Left hindlimb (tissue), 1 donor: ENCODE measurements at regions not wholly inside any gene's neighbourhood (a gene's known extent, or its start where the extent isn't known, plus 50 kb on each side); places are given as distances from the start of the nearest gene placed in this dataset.
"Not testable (repeated sequence)": the region's sequence is repeated elsewhere in the genome, so short reads cannot be mapped to it uniquely, and the experiment has no call there.

Source experiments
- DNase-seq: peaks from one replicate; pipeline ENCODE4 v3.0.0-alpha.2; 2018

- no peak for DNase-seq
These were observed 618.4 kb upstream of the NRP1 start for GRCh38 chr10:33952692-33953360.

- DNase-seq: no peak
These were observed 615.7 kb upstream of the NRP1 start for GRCh38 chr10:33950206-33950605.

DNA sequence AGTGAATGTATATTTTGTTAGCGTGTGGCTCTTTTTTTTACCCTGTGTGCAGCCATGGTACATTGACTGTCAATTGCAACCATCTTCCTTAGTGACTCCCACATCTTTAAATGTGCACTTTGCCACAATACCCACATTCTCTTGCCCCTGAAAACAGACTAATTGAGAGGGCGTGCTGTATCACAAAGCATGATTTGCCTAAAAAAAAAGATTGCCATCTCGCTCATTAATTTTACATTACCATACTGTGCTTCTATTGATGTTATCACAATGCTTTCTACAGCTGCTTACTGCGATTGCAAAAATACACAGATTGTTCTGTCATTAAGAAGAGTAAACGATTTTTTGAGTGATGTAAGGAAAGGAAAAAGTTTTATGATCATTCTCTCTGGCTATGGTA, 613.1 kb upstream of the NRP1 start:
- DNase-seq: no peak

DNA sequence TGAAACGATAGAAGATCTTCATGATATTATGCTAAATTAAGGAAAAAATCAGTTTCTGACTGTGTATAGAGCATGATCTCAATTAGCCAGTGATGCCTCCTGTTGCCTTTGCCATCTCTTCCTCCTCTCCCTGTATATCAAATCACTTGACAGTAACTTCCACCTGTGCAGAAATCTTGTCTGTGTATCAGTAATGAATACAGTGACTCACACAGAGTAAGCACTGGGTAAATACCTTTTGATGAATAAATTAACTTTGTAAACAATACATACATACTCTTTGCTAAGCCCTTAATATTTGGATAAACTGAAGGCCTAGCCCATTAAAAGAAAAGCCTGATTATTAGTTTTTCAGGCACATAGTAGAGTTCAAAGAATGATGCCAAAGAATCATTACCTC, 610.6 kb upstream of the NRP1 start:
- no peak for DNase-seq

DNA sequence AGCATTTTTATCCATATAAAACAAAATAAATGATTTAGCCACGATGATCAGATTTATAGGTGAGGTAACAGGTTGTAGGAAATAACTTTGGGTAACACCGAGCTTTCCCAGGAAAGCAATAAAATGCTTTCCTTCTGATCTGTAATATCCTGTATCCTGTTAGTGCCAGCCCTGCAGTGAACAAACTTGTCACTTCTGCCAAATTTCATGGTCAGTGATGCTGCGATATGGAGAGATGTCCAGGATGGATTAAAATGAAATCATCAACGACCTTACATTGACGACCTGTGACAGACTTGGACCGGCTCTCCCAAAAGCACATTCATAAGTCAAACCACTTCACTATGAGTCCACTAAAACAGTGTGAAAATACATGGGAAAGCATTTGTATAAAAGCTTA, 608.0 kb upstream of the NRP1 start:
- no peak for DNase-seq

DNA sequence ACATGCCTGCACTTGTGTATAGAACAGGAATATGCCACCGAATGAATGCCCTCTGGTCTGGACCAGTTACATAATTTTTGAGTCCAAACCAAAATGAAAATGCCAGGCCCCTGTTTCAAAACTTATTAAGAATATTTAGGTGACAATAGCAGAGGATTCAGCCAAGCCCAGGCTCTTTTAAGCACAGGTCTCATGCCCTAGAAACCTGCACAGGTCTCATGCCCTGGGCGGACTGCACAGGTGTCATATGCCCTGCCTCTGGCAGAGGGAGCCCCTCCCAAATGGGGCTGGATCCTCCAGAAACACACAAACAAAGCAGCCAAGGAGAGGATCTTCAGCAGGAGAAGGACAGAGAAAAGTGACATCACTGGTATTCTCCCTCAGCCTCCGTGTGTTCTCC, 605.4 kb upstream of the NRP1 start:
- no peak for DNase-seq

GRCh38 chr10:33939410-33939809, 604.9 kb upstream of the NRP1 start:
- DNase-seq: no peak

GRCh38 chr10:33938001-33938400, 603.5 kb upstream of the NRP1 start:
- DNase-seq: no peak

- DNase-seq: no peak
These were observed 602.7 kb upstream of the NRP1 start for GRCh38 chr10:33937036-33937730.

- DNase-seq: no peak
These were observed 600.9 kb upstream of the NRP1 start for GRCh38 chr10:33935350-33935749.

GRCh38 chr10:33930079-33930478, 595.6 kb upstream of the NRP1 start:
- DNase-seq: no peak

DNA sequence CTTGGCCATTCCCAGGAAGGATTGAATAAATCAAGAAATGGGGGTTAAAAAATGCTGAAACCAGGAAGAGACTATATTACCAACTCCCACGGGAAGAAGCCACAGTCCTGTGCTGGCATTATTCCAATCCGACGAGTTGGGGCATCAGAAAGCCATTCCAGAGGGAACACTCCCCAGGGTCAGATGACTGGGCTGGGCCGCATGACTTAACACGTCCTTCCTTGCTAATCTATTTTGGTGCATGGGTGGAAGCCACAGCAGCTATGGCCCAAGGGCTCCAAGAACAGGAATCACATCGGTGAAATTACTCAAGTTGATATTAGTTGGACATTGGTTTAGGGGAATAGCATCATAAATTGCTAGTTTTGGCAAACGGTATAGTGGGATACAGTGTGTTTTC, 592.9 kb upstream of the NRP1 start:
- DNase-seq: no peak

DNA sequence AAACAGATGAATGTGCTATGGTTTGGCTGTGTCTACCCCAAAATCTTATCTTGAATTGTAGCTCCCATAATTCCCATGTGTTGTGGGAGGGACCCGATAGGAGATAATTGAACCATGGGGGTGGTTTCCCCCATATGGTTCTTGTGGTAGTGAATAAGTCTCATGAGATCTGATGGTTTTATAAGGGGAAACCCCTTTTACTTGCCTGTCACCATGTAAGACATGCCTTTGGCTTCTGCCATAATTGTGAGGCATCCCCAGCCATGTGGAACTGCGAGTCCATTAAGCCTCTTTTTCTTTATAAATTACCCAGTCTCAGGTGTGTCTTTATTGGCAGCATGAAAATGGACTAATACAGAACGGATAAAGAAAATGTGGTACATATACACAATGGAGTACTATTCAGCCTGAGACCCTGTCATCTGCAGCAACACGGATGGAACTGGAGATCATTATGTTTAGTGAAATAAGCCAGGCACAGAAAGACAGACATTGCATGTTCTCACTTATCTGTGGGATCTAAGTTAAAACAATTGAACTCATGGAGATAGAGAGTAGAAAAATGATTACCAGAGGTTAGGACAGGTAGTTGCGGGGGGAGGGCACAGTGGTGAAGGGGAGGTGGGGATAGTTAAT, 587.6 kb upstream of the NRP1 start:
- DNase-seq: no peak

DNA sequence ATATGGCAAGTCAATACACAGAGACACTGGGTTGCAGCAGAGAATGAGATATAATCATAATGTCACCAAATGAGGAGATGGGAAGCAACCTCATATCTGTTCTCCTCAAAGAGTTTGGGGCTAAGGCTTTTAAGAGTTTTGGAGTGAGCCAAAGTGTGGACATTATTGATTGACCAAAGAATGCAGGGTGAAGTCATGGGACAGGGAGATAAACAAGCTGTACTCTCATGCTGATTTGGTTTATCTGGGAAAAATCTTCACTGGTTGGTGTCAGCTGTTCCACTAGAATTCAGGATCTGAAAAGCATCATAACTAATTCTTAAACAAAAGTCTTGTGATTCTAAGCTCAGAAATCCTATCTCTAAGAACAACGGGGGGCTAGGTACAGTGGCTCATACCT, 585.9 kb upstream of the NRP1 start:
- no peak for DNase-seq

DNA sequence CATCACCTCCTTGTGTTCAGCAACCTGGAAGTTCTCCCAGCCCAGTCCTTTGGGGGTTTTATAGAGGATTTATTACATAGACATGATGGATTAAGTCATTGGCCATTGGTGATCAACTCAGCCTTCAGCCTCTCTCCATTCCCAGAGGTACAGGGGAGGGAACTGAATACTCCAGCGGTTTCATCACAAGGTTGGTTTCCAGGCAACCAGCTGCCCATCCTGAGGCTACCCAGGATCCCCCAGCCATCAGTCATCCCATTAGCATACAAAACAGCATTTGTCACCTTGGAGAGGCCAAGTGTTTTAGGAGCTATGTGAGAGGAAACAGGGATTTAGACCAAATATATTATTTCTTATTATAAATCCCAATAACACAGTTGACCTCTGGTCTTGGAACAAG, 584.8 kb upstream of the NRP1 start:
- no peak for DNase-seq

- DNase-seq: no peak
These were observed 582.8 kb upstream of the NRP1 start for GRCh38 chr10:33917069-33917780.

- no peak for DNase-seq
These were observed 580.3 kb upstream of the NRP1 start for GRCh38 chr10:33914746-33915145.

DNA sequence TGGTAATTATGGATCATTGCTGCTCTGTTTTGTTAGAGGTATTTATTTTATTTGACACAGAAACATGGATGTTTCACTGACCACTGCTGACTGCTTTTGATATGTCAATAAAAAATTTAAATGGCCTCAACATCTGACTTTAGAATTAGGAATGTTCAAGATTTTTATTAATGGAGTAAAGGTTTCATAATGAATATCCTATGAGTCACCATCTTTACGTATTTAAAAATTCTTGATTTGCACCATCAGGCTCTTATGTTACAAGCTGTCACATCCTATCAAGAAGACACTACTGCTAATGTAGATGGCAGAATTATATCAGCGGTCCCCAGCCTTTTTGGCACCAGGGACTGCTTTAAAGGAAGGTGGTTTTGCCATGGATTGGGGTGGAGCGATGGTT, 578.7 kb upstream of the NRP1 start:
- DNase-seq: no peak

- DNase-seq: not testable (repeated sequence)
These were observed 575.0 kb upstream of the NRP1 start for GRCh38 chr10:33909476-33909875.

- no peak for DNase-seq
These were observed 566.7 kb upstream of the NRP1 start for GRCh38 chr10:33901166-33901565.

GRCh38 chr10:33900596-33900995, 566.1 kb upstream of the NRP1 start:
- no peak for DNase-seq

DNA sequence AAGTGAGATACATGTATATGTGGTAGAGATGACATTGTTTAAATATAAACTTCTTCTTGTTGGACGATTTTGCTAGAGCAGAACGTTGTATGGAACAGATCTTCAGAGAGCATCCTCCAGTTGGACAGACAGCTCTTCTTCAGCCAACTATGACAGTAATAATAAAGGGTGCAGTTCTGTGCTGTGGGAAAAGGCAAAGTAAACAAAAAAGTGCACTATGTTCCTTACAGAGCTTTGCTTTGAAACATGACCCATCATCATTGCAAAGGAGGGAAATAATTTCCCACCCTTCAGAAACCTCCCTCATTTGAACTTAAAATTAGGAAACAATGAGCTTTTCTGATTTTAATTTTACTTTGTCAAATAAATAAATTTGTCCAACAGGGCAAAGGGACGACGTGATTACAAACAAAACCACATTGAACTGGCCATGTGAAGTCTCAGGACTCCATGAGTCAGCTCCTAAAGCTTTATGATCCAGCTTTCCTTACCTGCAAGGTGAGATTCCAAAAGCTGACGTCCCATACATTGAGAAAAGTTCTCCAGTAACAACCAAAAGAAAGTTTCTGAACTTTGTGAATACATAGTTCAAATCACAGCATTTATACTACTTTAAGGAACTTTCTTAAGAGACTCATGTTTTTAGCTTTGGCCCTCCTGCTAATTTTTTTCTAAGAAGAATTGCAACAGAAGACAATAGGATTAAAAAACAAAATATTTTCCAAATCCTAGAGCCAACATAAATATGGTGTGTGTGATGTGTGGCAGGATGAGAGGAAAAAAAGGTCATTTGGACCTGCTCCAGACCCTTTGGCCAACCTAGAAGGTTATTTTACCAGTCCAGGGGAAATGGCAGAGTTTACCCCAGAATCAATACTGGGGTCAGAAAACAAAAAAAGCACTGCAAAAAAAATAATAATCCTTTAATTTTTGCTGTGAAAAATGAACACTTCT, 565.4 kb upstream of the NRP1 start:
- no peak for DNase-seq
